Common myeloid progenitor, CD34-positive (primary cell): ENCODE measurements at regions not wholly inside any gene's neighbourhood (a gene's known extent, or its start where the extent isn't known, plus 50 kb on each side); places are given as distances from the start of the nearest gene placed in this dataset.

Experiments
- CTCF ChIA-PET: fragments of 350-600 bp; sonication (Branson Sonifier 250); formaldehyde crosslinking; loops from one replicate; lab custom pipeline; 2021; ENCODE audit warnings: antibody characterized with exemption; lab: Charles Lee
- POLR2A ChIA-PET: fragments of 350-600 bp; sonication (Branson Sonifier 250); formaldehyde crosslinking; loops from one replicate; lab custom pipeline; 2021; ENCODE audit warnings: antibody characterized with exemption; lab: Charles Lee
- DNase-seq, 3 donors: peaks; one replicate each; pipeline versions ENCODE4 v3.0.0 to v3.0.0-alpha.2; 2013
- H3K27ac ChIP-seq, 2 experiments: 1 replicate in 1 of 2; 2 replicates in 1 of 2; pipeline ENCODE4 v1.7.0; 2013; ENCODE audit warnings: inconsistent platforms in 2 of 2, low read length in 2 of 2, mild to moderate bottlenecking in 2 of 2, low read depth in 1 of 2, moderate library complexity in 1 of 2; ENCODE audit not compliant: severe bottlenecking in 2 of 2, insufficient read depth in 1 of 2, poor library complexity in 1 of 2
- H3K27me3 ChIP-seq, 5 experiments: replicated peaks in 2 of 5; 1 replicate in 3 of 5; 2 replicates in 2 of 5; pipeline versions ENCODE4 v1.6.1 to v1.7.0; 2013; ENCODE audit warnings: low read length in 4 of 5, mild to moderate bottlenecking in 2 of 5, moderate library complexity in 2 of 5, inconsistent platforms in 1 of 5; ENCODE audit not compliant: insufficient read depth in 5 of 5, control insufficient read depth in 4 of 5
- H3K36me3 ChIP-seq, 4 experiments: 1 replicate in 2 of 4; 2 replicates in 2 of 4; pipeline versions ENCODE4 v1.6.1 to v1.7.0; 2013; ENCODE audit warnings: low read length in 3 of 4, control low read depth in 1 of 4, mild to moderate bottlenecking in 1 of 4; ENCODE audit not compliant: control insufficient read depth in 4 of 4, insufficient read depth in 4 of 4
- H3K4me1 ChIP-seq, 4 experiments: 1 replicate in 3 of 4; 2 replicates in 1 of 4; pipeline versions ENCODE4 v1.6.1 to v1.7.1; 2013; ENCODE audit warnings: low read length in 3 of 4, mild to moderate bottlenecking in 3 of 4, control low read depth in 1 of 4, inconsistent platforms in 1 of 4, moderate library complexity in 1 of 4; ENCODE audit not compliant: control insufficient read depth in 4 of 4, insufficient read depth in 4 of 4; ENCODE audit errors: control extremely low read depth in 1 of 4
- H3K4me3 ChIP-seq, 7 experiments: 1 replicate in 4 of 7; 2 replicates in 3 of 7; pipeline versions ENCODE4 v1.5.1 to v1.7.0; 2013; ENCODE audit warnings: mild to moderate bottlenecking in 7 of 7, low read length in 6 of 7, moderate library complexity in 6 of 7, inconsistent platforms in 2 of 7, low read depth in 2 of 7, control low read depth in 1 of 7; ENCODE audit not compliant: insufficient read depth in 4 of 7, control insufficient read depth in 1 of 7; ENCODE audit errors: extremely low read depth in 1 of 7
- H3K9me3 ChIP-seq, 5 experiments: 1 replicate in 4 of 5; 2 replicates in 1 of 5; pipeline versions ENCODE4 v1.6.1 to v1.7.1; 2013; ENCODE audit warnings: low read length in 4 of 5, mild to moderate bottlenecking in 2 of 5, inconsistent platforms in 1 of 5, low read depth in 1 of 5, moderate library complexity in 1 of 5; ENCODE audit not compliant: control insufficient read depth in 4 of 5, insufficient read depth in 2 of 5; ENCODE audit errors: control extremely low read depth in 1 of 5
- WGBS: methylation state at CpG from one replicate; pipeline ENCODE4 v1.1.5; 2013; ENCODE audit not compliant: insufficient coverage; 5-methylcytosine and 5-hydroxymethylcytosine counted together

DNA sequence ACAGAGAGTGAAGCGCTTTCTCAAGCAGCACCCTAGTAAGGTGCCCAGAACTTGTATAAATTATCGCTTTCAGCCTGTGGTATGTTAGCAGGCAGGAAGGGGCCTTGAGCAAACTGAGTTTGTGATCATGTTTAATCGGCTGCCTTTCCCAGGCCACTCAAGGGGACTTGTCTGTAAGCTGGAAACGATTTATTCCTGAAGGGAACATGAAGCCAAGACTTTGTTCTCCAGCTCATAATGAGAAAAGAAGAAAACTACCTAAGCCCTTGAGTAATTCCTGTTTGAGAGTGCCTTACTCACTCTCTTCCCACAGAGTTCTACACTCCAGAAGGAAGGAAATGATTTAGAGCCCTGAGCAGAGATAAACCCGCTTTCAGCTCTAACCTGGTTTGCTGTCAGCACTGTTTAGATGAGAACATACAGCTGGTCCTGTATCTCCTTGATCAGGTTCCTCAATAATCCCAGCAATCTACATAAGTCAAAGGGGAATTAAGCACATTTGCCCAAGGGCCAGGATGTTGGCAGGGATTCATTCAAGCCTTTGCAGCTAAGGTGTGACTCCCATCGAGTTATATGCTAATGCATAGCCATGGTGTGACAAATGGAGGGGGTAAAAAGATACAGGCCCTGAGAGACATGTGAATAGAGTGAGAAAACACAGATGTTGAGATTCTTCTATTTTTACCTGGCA is 187.7 kb upstream of the SLC24A5 start:
- ChIA-PET CTCF (interaction anchor here (1.0 kb wide), 1 partner anchor 9 kb away, joined by 3 read pairs; no protein-coding TSS in a partner anchor), POLR2A (no interaction called here)
- WGBS, result 62% methylated on average over 3 of the region's 6 CpGs
- no peak overlapping the region for H3K4me3 ChIP-seq
- H3K36me3 ChIP-seq, result no peaks in the 10 kb centered on the region
- H3K27ac ChIP-seq, result no peak overlapping the region
- no peaks in the 10 kb centered on the region for H3K4me1 ChIP-seq
- no peaks in the 10 kb centered on the region for H3K27me3 ChIP-seq
- DNase-seq, result no peak
- no peaks in the 10 kb centered on the region for H3K9me3 ChIP-seq

DNA sequence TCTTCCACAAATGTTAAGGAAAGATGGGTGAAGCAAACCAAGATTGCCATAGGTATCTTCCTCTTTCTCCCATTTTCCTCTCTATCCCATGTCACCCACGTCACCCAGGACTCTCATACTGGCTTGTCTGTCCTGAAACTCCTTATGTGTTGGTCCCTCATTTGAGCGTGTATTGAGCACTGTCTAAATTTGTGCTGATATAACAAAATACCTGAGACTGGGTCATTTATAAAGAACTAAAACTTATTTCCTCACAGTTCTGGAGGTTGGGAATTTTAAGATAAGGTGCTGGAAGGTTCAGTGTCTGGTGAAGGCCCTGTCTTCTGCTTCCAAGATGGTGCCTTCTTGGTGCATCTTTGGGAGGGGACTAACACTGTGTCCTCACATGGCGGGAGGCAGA is 186.9 kb upstream of the SLC24A5 start:
- no peak overlapping the region for H3K4me3 ChIP-seq
- 100% methylated on average over 2 of the region's 3 CpGs for WGBS
- POLR2A ChIA-PET, result no interaction called here
- H3K36me3 ChIP-seq, result no peaks in the 10 kb centered on the region
- no peaks in the 10 kb centered on the region for H3K27me3 ChIP-seq
- DNase-seq, result no peak
- H3K4me1 ChIP-seq, result no peaks in the 10 kb centered on the region
- H3K9me3 ChIP-seq, result no peaks in the 10 kb centered on the region
- no peak overlapping the region for H3K27ac ChIP-seq
- CTCF ChIA-PET, result no interaction called here

DNA sequence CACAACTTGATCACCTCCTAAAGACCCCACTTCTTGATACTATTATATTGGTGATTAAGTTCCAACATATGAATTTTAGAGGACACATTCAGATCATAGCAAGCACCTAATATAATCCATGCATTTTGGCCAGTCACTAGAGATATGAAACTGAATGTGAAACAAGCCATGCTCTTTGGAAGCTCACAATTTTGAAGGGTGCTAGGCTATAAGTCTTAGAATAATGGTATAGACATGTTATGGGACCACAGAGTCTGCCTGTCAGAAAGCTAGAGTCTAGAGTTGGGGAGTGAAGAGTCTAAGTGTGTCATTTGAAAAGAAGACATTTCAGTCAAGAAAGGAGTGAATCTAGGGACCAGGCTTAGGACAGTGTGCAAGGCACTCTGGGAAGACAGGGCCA is 186.4 kb upstream of the SLC24A5 start:
- DNase-seq, result no peak
- H3K9me3 ChIP-seq, result peaks cover 0 to 2% (median 0%) of the 10 kb centered on the region in 5 experiments
- H3K36me3 ChIP-seq, result no peaks in the 10 kb centered on the region
- ChIA-PET POLR2A (no interaction called here), CTCF (no interaction called here)
- no peaks in the 10 kb centered on the region for H3K27me3 ChIP-seq
- H3K4me3 ChIP-seq, result no peak overlapping the region
- no peak overlapping the region for H3K27ac ChIP-seq
- H3K4me1 ChIP-seq, result no peaks in the 10 kb centered on the region

DNA sequence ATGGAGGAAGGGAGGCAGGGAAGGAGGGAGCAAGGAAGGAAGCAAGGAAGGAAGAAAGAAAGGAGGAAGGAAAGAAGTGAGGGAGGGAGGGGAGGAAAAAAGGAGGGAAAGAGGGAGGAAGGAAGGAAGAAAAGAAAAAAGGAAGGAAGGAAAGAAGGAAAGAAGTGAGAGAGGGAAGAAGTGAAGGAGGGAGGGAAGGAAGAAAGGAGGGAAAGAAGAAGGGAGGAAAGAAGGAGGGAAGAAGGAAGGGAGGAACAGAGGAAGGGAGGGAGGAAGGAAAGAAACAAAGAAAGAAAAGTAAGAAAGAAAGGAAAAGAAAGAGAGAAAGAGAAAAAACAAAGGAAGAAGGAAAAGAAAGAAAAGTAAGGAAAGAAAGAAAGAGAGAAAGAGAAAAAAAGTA is 183.0 kb upstream of the SLC24A5 start:
- ChIA-PET POLR2A (no interaction called here), CTCF (no interaction called here)
- DNase-seq, result no peak
- Histone ChIP-seq H3K27me3 (no peaks in the 10 kb centered on the region), H3K36me3 (no peaks in the 10 kb centered on the region), H3K4me1 (no peaks in the 10 kb centered on the region), H3K9me3 (peaks cover 0 to 2% (median 0%) of the 10 kb centered on the region in 5 experiments), H3K27ac (no peak overlapping the region), H3K4me3 (no peak overlapping the region)

DNA sequence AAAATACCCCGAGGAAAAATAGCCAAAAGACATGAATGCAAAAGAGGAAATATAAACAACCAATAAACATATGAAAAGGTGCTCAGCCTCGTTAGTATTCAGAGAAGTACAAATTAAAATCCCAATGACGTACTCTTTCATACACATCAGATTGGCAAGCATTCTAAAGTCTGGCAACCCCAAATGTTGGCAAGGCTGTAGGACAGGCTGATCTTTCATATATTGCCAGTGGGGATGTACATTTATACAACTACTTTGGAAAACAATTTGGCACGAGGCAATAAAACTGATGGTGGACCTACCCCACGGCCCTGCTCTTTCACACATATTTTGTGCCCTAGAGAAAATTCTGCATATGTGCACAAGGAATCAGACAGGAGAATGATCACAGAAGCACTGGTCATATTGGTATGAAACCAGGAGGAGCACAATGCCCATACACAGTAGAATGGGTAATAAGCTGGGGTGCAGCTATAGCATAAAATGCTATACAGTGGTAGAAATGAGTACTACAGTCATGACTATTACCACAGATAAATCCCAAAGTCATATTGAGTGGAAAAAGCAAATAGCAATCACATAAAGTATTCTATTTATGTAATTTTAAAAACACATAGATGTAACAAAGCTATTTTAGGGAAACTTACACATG is 176.0 kb upstream of the SLC24A5 start:
- Histone ChIP-seq H3K9me3 (no peaks in the 10 kb centered on the region), H3K36me3 (no peaks in the 10 kb centered on the region), H3K27ac (no peak overlapping the region), H3K4me3 (no peak overlapping the region), H3K27me3 (no peaks in the 10 kb centered on the region), H3K4me1 (peaks cover 0 to 7% (median 1%) of the 10 kb centered on the region in 4 experiments)
- no peak for DNase-seq
- ChIA-PET POLR2A (no interaction called here), CTCF (interaction anchor here (1.0 kb wide), 1 partner anchor 15 kb away, joined by 3 read pairs; no protein-coding TSS in a partner anchor)
- 96% methylated on average over 4 of the region's 5 CpGs for WGBS

DNA sequence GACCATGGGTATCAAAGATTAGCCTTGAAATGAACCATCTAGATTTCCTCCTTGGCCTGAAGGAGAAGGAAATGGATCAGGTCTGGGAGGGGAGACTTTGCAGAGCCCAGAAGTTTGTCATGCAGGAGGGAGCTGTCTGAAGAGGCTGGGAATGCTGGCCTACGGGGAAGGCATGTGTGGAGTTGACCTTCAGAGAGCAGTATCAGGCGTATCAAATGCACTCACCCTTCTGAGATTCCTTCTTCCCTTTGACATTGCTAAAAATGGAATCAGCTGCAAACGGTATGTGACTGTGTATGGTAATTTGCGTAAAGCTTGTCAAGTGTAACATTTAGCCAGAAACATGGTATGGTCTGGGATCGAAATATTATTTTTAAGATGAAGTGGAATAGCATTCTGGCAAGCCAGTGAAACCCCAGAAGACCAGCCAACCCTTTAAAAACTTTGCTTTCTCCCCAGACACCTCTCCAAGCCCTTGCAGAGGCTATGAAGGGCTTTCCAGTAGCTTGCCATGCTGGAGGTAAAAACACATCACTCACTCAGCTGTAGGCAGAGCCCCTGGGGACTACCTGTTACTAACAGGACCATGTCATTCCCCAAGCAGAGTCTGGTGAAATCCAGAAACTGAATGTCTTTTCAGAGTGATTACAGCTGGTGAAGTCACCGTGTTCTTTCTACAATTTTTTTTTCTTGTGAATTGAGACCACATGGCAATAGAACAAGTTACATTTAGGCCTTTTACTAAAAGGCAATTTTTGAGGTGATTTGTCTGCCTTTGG is 174.7 kb upstream of the SLC24A5 start:
- H3K4me3 ChIP-seq, result no peak overlapping the region
- POLR2A ChIA-PET, result no interaction called here
- H3K9me3 ChIP-seq, result no peaks in the 10 kb centered on the region
- 100% methylated on average over 3 of the region's 6 CpGs for WGBS
- no peak overlapping the region for H3K27ac ChIP-seq
- peaks cover 0 to 7% (median 1%) of the 10 kb centered on the region in 4 experiments for H3K4me1 ChIP-seq
- H3K27me3 ChIP-seq, result no peaks in the 10 kb centered on the region
- CTCF ChIA-PET, result interaction anchor here (0.5 kb wide), 1 partner anchor 750 kb away, joined by 3 read pairs; no protein-coding TSS in a partner anchor
- no peaks in the 10 kb centered on the region for H3K36me3 ChIP-seq
- no peak for DNase-seq

DNA sequence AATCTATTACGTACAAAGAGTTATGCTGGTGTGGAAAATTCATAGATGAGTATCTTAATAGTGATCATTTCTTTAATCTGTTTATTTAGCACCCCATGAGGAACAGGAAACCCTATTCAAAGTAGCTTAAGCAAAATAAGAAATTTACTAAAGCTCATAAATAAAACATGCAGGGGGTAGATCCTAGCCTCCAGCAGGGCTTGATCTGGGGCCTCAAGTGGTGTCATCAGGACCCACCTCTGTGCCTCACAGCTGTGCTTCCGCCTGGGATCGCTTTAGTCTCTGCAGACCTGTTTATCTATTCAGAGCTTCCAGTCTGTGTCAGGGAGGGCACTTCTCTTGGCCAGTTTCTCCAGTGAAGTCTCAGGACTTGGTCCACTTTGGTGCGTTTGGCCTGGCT is 171.0 kb upstream of the SLC24A5 start:
- POLR2A ChIA-PET, result no interaction called here
- Histone ChIP-seq H3K4me3 (no peak overlapping the region), H3K4me1 (peaks cover 0 to 7% (median 1%) of the 10 kb centered on the region in 4 experiments), H3K9me3 (peaks cover 0 to 2% (median 0%) of the 10 kb centered on the region in 5 experiments), H3K36me3 (no peaks in the 10 kb centered on the region), H3K27me3 (no peaks in the 10 kb centered on the region), H3K27ac (no peak overlapping the region)
- DNase-seq, result no peak
- 95% methylated on average over 3 of the region's 4 CpGs for whole genome bisulfite sequencing
- CTCF ChIA-PET, result interaction anchor here (1.1 kb wide), 1 partner anchor 10 kb away, joined by 4 read pairs; no protein-coding TSS in a partner anchor
